Colonic mucosa (tissue), 4 donors: ENCODE measurements at regions not wholly inside any gene's neighbourhood (a gene's known extent, or its start where the extent isn't known, plus 50 kb on each side); places are given as distances from the start of the nearest gene placed in this dataset.

Experiments
- DNase-seq: peaks from one replicate; pipeline ENCODE4 v3.0.0-alpha.2; 2020
- H3K27ac ChIP-seq: fragments of 200-600 bp; one replicate; pipeline ENCODE4 v1.8.0; 2021
- H3K27me3 ChIP-seq: fragments of 200-600 bp; one replicate; pipeline ENCODE4 v1.8.0; 2021
- H3K36me3 ChIP-seq: fragments of 200-600 bp; one replicate; pipeline ENCODE4 v1.8.0; 2021
- H3K4me1 ChIP-seq: fragments of 200-600 bp; one replicate; pipeline ENCODE4 v1.8.0; 2021; ENCODE audit warnings: mild to moderate bottlenecking
- H3K4me3 ChIP-seq: fragments of 200-600 bp; one replicate; pipeline ENCODE4 v1.8.0; 2021
- H3K9ac ChIP-seq, 2 donors: one replicate each; pipeline ENCODE4 v1.7.0; 2013; ENCODE audit warnings: control low read depth in 2 of 2, low read depth in 2 of 2, low read length in 2 of 2
- H3K9me3 ChIP-seq: fragments of 200-600 bp; one replicate; pipeline ENCODE4 v1.8.0; 2021
- intact Hi-C: fragments of 100-400 bp; cut with DNase I; formaldehyde crosslinking; loops from one replicate; pipeline ENCODE4 v1.14.1; 2022
- TF ChIP-seq, protein P1 (sequence below): fragments of 200-600 bp; IDR thresholded peaks from one replicate; pipeline ENCODE4 v1.8.0; 2022; ENCODE audit warnings: antibody characterized with exemption, mild to moderate bottlenecking
- donor health status: healthy.
- donor health status: DM: no; HTN: no; CAD: no.
- donor health status: DM: no; HTN: no; CAD: no.

DNA sequence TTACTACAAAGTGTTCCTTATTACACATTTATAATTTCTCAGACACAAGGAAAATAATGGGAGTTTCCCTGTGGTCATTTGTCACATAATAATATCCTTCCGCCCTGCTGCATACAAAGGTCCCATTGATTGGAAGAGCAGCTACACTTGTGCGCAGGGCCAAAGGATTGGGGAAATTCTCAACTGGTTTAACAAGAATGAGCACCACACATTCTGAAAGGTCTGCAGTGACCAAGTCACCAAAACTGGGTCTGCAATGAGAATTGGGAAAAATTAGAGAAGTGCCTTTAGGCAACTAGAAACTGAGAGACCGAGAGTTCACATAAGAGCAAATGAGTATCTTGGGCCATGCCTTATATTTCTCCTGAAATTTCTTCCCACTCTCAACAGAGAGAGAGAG lies 98.2 kb upstream of the NR2F2 start:
- TF ChIP-seq, protein P1, sequence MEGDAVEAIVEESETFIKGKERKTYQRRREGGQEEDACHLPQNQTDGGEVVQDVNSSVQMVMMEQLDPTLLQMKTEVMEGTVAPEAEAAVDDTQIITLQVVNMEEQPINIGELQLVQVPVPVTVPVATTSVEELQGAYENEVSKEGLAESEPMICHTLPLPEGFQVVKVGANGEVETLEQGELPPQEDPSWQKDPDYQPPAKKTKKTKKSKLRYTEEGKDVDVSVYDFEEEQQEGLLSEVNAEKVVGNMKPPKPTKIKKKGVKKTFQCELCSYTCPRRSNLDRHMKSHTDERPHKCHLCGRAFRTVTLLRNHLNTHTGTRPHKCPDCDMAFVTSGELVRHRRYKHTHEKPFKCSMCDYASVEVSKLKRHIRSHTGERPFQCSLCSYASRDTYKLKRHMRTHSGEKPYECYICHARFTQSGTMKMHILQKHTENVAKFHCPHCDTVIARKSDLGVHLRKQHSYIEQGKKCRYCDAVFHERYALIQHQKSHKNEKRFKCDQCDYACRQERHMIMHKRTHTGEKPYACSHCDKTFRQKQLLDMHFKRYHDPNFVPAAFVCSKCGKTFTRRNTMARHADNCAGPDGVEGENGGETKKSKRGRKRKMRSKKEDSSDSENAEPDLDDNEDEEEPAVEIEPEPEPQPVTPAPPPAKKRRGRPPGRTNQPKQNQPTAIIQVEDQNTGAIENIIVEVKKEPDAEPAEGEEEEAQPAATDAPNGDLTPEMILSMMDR = no peak
- intact Hi-C loops = no loop called here
- Histone ChIP-seq H3K4me1 (no peaks in the 10 kb centered on the region), H3K36me3 (no peaks in the 10 kb centered on the region), H3K9me3 (no peaks in the 10 kb centered on the region), H3K27ac (no peak overlapping the region), H3K27me3 (no peaks in the 10 kb centered on the region), H3K4me3 (no peak overlapping the region), H3K9ac (no peak overlapping the region)
- no peak for DNase-seq

DNA sequence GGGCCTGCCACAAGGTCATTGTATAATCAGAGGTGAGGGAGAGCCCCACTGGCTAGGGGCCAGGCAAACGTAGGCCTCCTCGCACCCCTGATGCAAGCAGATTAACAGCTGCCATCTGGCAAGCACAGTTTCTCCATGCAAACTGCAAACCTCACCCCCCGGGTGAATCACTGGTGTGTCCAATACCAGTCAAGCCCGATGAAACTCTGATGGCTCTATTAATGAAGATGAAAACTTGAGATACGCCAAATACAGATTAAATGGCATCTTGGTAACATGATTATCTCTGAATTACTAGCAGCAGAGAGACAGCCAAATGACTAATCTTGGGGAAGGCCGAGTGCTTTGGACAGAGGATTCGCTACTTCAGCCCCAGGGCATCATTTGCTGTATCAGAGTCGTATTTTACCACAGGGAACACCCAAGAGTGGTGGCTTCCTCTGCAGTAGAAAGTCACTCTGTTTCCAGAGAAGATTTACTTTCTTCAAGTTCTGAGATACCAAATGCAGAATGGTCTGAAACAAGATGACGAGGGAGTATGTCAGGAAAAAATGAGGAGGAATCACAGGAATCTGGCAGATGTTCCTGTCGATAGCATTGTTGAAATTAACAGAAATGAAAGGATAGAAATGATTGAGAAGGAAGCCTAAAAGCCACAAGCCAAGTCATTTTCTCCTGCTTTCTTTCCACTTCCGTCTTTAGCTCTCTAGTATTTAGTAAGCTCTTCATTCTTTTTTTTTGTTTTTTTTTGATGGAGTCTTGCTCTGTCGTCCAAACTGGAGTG lies 96.2 kb upstream of the NR2F2 start:
- H3K4me3 ChIP-seq = no peak overlapping the region
- H3K36me3 ChIP-seq = no peaks in the 10 kb centered on the region
- no peaks in the 10 kb centered on the region for H3K27me3 ChIP-seq
- H3K27ac ChIP-seq = no peak overlapping the region
- no peak for DNase-seq
- intact Hi-C loops = no loop called here
- TF ChIP-seq, protein P1 = no peak
- no peaks in the 10 kb centered on the region for H3K9me3 ChIP-seq
- H3K4me1 ChIP-seq = no peaks in the 10 kb centered on the region
- no peak overlapping the region for H3K9ac ChIP-seq

DNA sequence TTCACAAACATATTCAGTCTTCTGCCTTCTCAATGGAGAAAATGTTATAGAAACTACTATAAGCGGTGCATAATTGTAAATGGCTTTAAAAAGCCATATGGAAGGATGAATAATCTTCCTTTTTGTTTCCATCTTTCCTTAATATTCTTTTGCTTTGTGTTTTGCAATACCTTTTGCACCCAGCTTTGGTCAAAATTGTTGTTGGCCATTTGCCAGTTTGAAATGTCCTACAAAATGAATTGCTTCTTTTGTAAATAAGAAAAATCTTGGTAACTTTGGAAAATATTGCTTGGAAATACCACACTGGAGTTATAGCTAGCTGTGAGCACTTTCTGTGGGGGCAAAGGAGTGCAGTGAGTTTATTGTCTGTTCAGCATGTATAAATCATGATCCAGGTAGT lies 93.5 kb upstream of the NR2F2 start:
- H3K36me3 ChIP-seq = no peaks in the 10 kb centered on the region
- TF ChIP-seq, protein P1 = no peak
- no peaks in the 10 kb centered on the region for H3K27me3 ChIP-seq
- DNase-seq = no peak
- H3K4me1 ChIP-seq = no peaks in the 10 kb centered on the region
- intact Hi-C loops = no loop called here
- H3K9me3 ChIP-seq = no peaks in the 10 kb centered on the region
- no peak overlapping the region for H3K9ac ChIP-seq
- no peak overlapping the region for H3K4me3 ChIP-seq
- H3K27ac ChIP-seq = no peak overlapping the region

DNA sequence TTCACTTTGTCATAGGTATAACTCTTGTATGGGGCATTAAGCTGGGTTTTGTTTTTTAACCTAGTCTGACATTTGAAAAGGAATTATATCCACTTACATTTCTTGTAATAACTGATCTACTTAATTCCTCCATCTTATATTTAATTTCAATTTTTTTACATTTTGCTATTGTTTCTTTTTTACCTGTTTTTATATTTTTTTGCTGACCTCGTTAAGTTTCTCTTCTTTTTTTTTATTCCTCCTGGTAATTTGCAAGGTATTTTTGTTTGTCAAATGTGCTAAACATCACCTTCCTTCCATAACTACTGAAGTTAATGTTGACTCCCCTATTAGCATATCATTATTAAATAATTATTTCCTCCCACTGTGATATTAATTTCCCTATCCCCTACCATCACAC lies 87.7 kb upstream of the NR2F2 start:
- intact Hi-C loops = no loop called here
- H3K36me3 ChIP-seq = no peaks in the 10 kb centered on the region
- H3K4me3 ChIP-seq = no peak overlapping the region
- H3K27ac ChIP-seq = no peak overlapping the region
- no peaks in the 10 kb centered on the region for H3K4me1 ChIP-seq
- H3K9me3 ChIP-seq = no peaks in the 10 kb centered on the region
- TF ChIP-seq, protein P1 = no peak
- H3K9ac ChIP-seq = no peak overlapping the region
- no peaks in the 10 kb centered on the region for H3K27me3 ChIP-seq
- no peak for DNase-seq

DNA sequence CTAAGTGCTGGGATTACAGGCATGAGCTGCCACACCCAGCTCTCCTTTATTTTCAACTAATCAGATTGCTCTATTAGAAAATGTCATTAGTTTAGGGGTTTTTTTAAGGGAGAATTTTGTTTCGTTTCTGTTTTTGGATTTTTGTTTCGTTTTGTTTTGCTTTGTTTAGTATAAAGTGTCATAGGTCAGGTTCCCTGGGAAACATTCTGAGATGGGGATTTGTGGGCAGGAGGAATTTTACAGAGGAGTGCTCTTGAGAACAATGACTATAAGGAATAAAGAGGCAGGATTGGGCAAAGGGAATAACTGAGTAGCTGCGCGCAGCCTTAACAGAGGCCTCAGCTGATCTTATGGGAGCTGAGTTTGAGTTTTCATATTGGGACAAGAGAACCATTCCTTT lies 86.8 kb upstream of the NR2F2 start:
- no peak for DNase-seq
- TF ChIP-seq, protein P1 = no peak
- intact Hi-C loops = no loop called here

More for the DNA sequence above, 86.8 kb upstream of the NR2F2 start:
- Histone ChIP-seq H3K27me3 (no peaks in the 10 kb centered on the region), H3K27ac (no peak overlapping the region), H3K4me3 (no peak overlapping the region), H3K4me1 (no peaks in the 10 kb centered on the region), H3K9me3 (no peaks in the 10 kb centered on the region), H3K9ac (no peak overlapping the region), H3K36me3 (no peaks in the 10 kb centered on the region)
